Transverse colon (tissue), 4 donors: ENCODE measurements at regions not wholly inside any gene's neighbourhood (a gene's known extent, or its start where the extent isn't known, plus 50 kb on each side); places are given as distances from the start of the nearest gene placed in this dataset.

Experiments
- DNase-seq: peaks from one replicate; pipeline ENCODE4 v3.0.0-alpha.2; 2019
- H3K27ac ChIP-seq, 4 donors: fragments of 200-600 bp; sonication (generic); 2 replicates each; pipeline ENCODE4 v1.5.1; 2016 to 2018; ENCODE audit warnings: inconsistent platforms in 4 of 4
- H3K27me3 ChIP-seq: fragments of 200-600 bp; sonication (generic); 2 replicates; pipeline ENCODE4 v1.5.1; 2017; ENCODE audit warnings: inconsistent platforms
- H3K36me3 ChIP-seq, 4 donors: fragments of 200-600 bp; sonication (generic); 2 replicates each; pipeline ENCODE4 v1.5.1; 2017 to 2019; ENCODE audit warnings: inconsistent platforms in 4 of 4
- H3K4me1 ChIP-seq, 4 donors: fragments of 200-600 bp; sonication (generic); 2 replicates each; pipeline ENCODE4 v1.5.1; 2017 to 2020; ENCODE audit warnings: inconsistent platforms in 4 of 4
- H3K4me3 ChIP-seq, 4 donors: fragments of 200-600 bp; sonication (generic); 1 replicate in 1 of 4; 2 replicates in 3 of 4; pipeline versions ENCODE4 v1.5.1 to v1.6.1; 2017 to 2019; ENCODE audit warnings: inconsistent platforms in 4 of 4
- H3K9me3 ChIP-seq, 2 donors: fragments of 200-600 bp; sonication (generic); 2 replicates each; pipeline ENCODE4 v1.5.1; 2017 to 2019; ENCODE audit warnings: inconsistent platforms in 2 of 2
- CTCF ChIP-seq, 5 experiments: fragments of 200-600 bp in 3 of 5; fragments of 450-650 bp in 2 of 5; sonication (generic) in 3 of 5; IDR thresholded peaks; 1 replicate in 2 of 5; 2 replicates in 3 of 5; pipeline ENCODE4 v1.5.1; 2016 to 2017; ENCODE audit warnings: antibody characterized with exemption in 5 of 5, inconsistent platforms in 3 of 5, mild to moderate bottlenecking in 2 of 5, moderate library complexity in 1 of 5
- EP300 ChIP-seq: sonication (generic); formaldehyde crosslinking; IDR thresholded peaks from one replicate; pipeline ENCODE4 v1.6.1; 2017; ENCODE audit warnings: antibody characterized with exemption, low read depth
- POLR2A ChIP-seq: fragments of 450-650 bp; IDR thresholded peaks from one replicate; pipeline ENCODE4 v1.6.1; 2016; ENCODE audit warnings: antibody characterized with exemption, mild to moderate bottlenecking, moderate library complexity
- POLR2AphosphoS5 ChIP-seq, 3 donors: sonication (generic); formaldehyde crosslinking; IDR thresholded peaks; one replicate each; pipeline ENCODE4 v1.6.1; 2016; ENCODE audit warnings: antibody characterized with exemption in 3 of 3
- WGBS, 2 donors: methylation state at CpG; one replicate each; pipeline ENCODE4 v1.1.5; 2018; ENCODE audit warnings: low coverage in 1 of 2; 5-methylcytosine and 5-hydroxymethylcytosine counted together
- in situ Hi-C, 4 donors: fragments of 200-750 bp; cut with MboI; loops; one replicate each; pipeline versions ENCODE4 v1.15.0 to v1.15.1; 2017; ENCODE audit warnings: low sequenced_read_pairs in 3 of 4, low pct_ligation_motif_present in 1 of 4, low pct_unique_long_range_greater_than_20kb in 1 of 4
- intact Hi-C: fragments of 100-400 bp; cut with DNase I; formaldehyde crosslinking; loops from one replicate; pipeline ENCODE4 v1.15.1; 2023; ENCODE audit warnings: low total_unique reads

GRCh38 chr7:26584326-26584725, 280.1 kb downstream of the SKAP2 start:
- intact Hi-C loops (no loop called here), in situ Hi-C loops (no loop called here)
- Histone ChIP-seq H3K9me3 (no peaks in the 10 kb centered on the region), H3K36me3 (no peaks in the 10 kb centered on the region), H3K27ac (no peak overlapping the region), H3K4me3 (no peak overlapping the region), H3K27me3 (no peaks in the 10 kb centered on the region), H3K4me1 (no peaks in the 10 kb centered on the region)
- no peak for DNase-seq
- 77 to 83% methylated on average over 1 to 2 of the region's 2 CpGs for WGBS, 2 donors
- TF ChIP-seq POLR2AphosphoS5 (IDR thresholded peaks at IDR 0.05) (no peak), EP300 (no peak), POLR2A (no peak), CTCF (IDR thresholded peaks at IDR 0.05) (no peak)

GRCh38 chr7:26584987-26585665, 279.3 kb downstream of the SKAP2 start:
- Histone ChIP-seq H3K36me3 (no peaks in the 10 kb centered on the region), H3K4me1 (no peaks in the 10 kb centered on the region), H3K27me3 (no peaks in the 10 kb centered on the region), H3K9me3 (no peaks in the 10 kb centered on the region), H3K27ac (no peak overlapping the region), H3K4me3 (no peak overlapping the region)
- intact Hi-C loops (no loop called here), in situ Hi-C loops (no loop called here)
- TF ChIP-seq POLR2A = no peak
- no peak for TF ChIP-seq POLR2AphosphoS5 (IDR thresholded peaks at IDR 0.05)
- TF ChIP-seq CTCF (IDR thresholded peaks at IDR 0.05) = no peak
- no peak for TF ChIP-seq EP300
- no peak for DNase-seq
- WGBS, 2 donors = 27 to 37% methylated on average over 5 to 9 of the region's 9 CpGs

GRCh38 chr7:26587536-26587935, 276.9 kb downstream of the SKAP2 start:
- no peak for DNase-seq
- intact Hi-C loops (no loop called here), in situ Hi-C loops (no loop called here)
- Histone ChIP-seq H3K4me1 (no peaks in the 10 kb centered on the region), H3K27ac (no peak overlapping the region), H3K4me3 (no peak overlapping the region), H3K36me3 (no peaks in the 10 kb centered on the region), H3K27me3 (no peaks in the 10 kb centered on the region), H3K9me3 (no peaks in the 10 kb centered on the region)
- WGBS, 2 donors = 83% methylated on average over 10 of the region's 10 CpGs
- TF ChIP-seq EP300 = no peak
- no peak for TF ChIP-seq POLR2A
- TF ChIP-seq POLR2AphosphoS5 (IDR thresholded peaks at IDR 0.05) = no peak
- no peak for TF ChIP-seq CTCF (IDR thresholded peaks at IDR 0.05)

- intact Hi-C loops (no loop called here), in situ Hi-C loops (no loop called here)
These were observed 275.9 kb downstream of the SKAP2 start for GRCh38 chr7:26588511-26588910.

More at GRCh38 chr7:26588511-26588910, 275.9 kb downstream of the SKAP2 start:
- no peak overlapping the region for H3K4me3 ChIP-seq
- no peaks in the 10 kb centered on the region for H3K36me3 ChIP-seq
- no peaks in the 10 kb centered on the region for H3K9me3 ChIP-seq
- WGBS, 2 donors = 60% methylated on average over 1 of the region's 1 CpG; no CpG with 5 or more reads in 1 of the 2 donors
- no peak overlapping the region for H3K27ac ChIP-seq
- no peaks in the 10 kb centered on the region for H3K27me3 ChIP-seq
- DNase-seq = no peak
- no peaks in the 10 kb centered on the region for H3K4me1 ChIP-seq
- TF ChIP-seq POLR2AphosphoS5 (IDR thresholded peaks at IDR 0.05) (no peak), EP300 (no peak), POLR2A (no peak), CTCF (IDR thresholded peaks at IDR 0.05) (no peak)
